Fibroblast of lung (primary cell): ENCODE measurements at regions not wholly inside any gene's neighbourhood (a gene's known extent, or its start where the extent isn't known, plus 50 kb on each side); places are given as distances from the start of the nearest gene placed in this dataset.

Experiments
- DNase-seq, 2 donors: peaks; one replicate each; pipeline versions ENCODE4 v3.0.0 to v3.0.0-alpha.2; 2010; ENCODE audit warnings: low read depth in 2 of 2
- H2AFZ ChIP-seq: 2 replicates; pipeline ENCODE4 v1.5.1; 2012; ENCODE audit warnings: low read length, control low read depth, inconsistent platforms
- H3K27ac ChIP-seq: 2 replicates; pipeline ENCODE4 v1.5.1; 2011; ENCODE audit warnings: low read length, control low read depth; ENCODE audit not compliant: insufficient read depth
- H3K27me3 ChIP-seq: 2 replicates; pipeline ENCODE4 v1.5.1; 2011; ENCODE audit warnings: mild to moderate bottlenecking, low read length; ENCODE audit not compliant: control insufficient read depth, insufficient read depth
- H3K36me3 ChIP-seq: 2 replicates; pipeline ENCODE4 v1.5.1; 2011; ENCODE audit warnings: low read length; ENCODE audit not compliant: control insufficient read depth, insufficient read depth
- H3K4me1 ChIP-seq: 2 replicates; pipeline ENCODE4 v1.5.1; 2011; ENCODE audit warnings: low read length; ENCODE audit not compliant: control insufficient read depth, insufficient read depth; ENCODE audit errors: extremely low read depth
- H3K4me2 ChIP-seq: 2 replicates; pipeline ENCODE4 v1.5.1; 2011; ENCODE audit warnings: low read length, control low read depth; ENCODE audit not compliant: insufficient read depth; ENCODE audit errors: extremely low read depth
- H3K4me3 ChIP-seq, 4 experiments: fragments of 200-600 bp in 1 of 4; sonication (generic) in 1 of 4; replicated peaks in 1 of 4; 2 replicates each; pipeline ENCODE4 v1.5.1; 2011 to 2016; ENCODE audit warnings: low read length in 4 of 4, low read depth in 3 of 4, mild to moderate bottlenecking in 3 of 4, control low read depth in 2 of 4, inconsistent platforms in 1 of 4, mixed read lengths in 1 of 4; ENCODE audit not compliant: insufficient read depth in 1 of 4; ENCODE audit errors: control extremely low read depth in 1 of 4
- H3K79me2 ChIP-seq: 2 replicates; pipeline ENCODE4 v1.5.1; 2012; ENCODE audit warnings: mild to moderate bottlenecking, low read length, inconsistent platforms; ENCODE audit not compliant: control insufficient read depth, insufficient read depth
- H3K9ac ChIP-seq: 2 replicates; pipeline ENCODE4 v1.5.1; 2011; ENCODE audit warnings: mild to moderate bottlenecking, low read length, control low read depth; ENCODE audit not compliant: insufficient read depth
- H3K9me3 ChIP-seq: 2 replicates; pipeline ENCODE4 v1.5.1; 2012; ENCODE audit warnings: low read depth, low read length; ENCODE audit not compliant: control insufficient read depth, insufficient read depth
- H4K20me1 ChIP-seq: 2 replicates; pipeline ENCODE4 v1.5.1; 2011; ENCODE audit warnings: low read length; ENCODE audit not compliant: control insufficient read depth, insufficient read depth; ENCODE audit errors: extremely low read depth
- CTCF ChIP-seq, 2 donors: IDR thresholded peaks in 1 of 2; conservative IDR thresholded peaks in 1 of 2; 1 replicate in 1 of 2; 2 replicates in 1 of 2; pipeline ENCODE4 v1.5.1; 2011 to 2012; ENCODE audit warnings: low read length in 2 of 2, control low read depth in 1 of 2, inconsistent platforms in 1 of 2, low read depth in 1 of 2, mild to moderate bottlenecking in 1 of 2
- EZH2 ChIP-seq: IDR thresholded peaks from 2 replicates; pipeline ENCODE4 v1.5.1; 2012; ENCODE audit warnings: low read length, control low read depth, mild to moderate bottlenecking; ENCODE audit errors: missing control alignments

- Histone ChIP-seq H3K4me2 (no peak overlapping the region), H2AFZ (no peak overlapping the region), H3K79me2 (no peaks in the 10 kb centered on the region), H3K4me3 (no peak overlapping the region), H3K4me1 (peaks cover 3% of the 10 kb centered on the region), H3K9me3 (no peaks in the 10 kb centered on the region), H3K9ac (no peak overlapping the region), H3K36me3 (no peaks in the 10 kb centered on the region), H3K27ac (no peak overlapping the region), H4K20me1 (no peaks in the 10 kb centered on the region), H3K27me3 (peaks cover 2% of the 10 kb centered on the region)
- no peak for DNase-seq
- TF ChIP-seq EZH2 (no peak), CTCF (conservative IDR thresholded peaks at IDR 0.05 in 1 of 2, IDR thresholded peaks at IDR 0.05 in 1 of 2; ENCODE audit: low read depth in 1 of 2, low read length in 2 of 2) (no peak)
These were observed 559.1 kb downstream of the MN1 start for GRCh38 chr22:27242474-27242873.

- DNase-seq = no peak
- no peaks in the 10 kb centered on the region for H4K20me1 ChIP-seq
- H3K27me3 ChIP-seq = peaks cover 2% of the 10 kb centered on the region
- no peak overlapping the region for H3K27ac ChIP-seq
- no peak overlapping the region for H2AFZ ChIP-seq
- no peaks in the 10 kb centered on the region for H3K79me2 ChIP-seq
- TF ChIP-seq CTCF (conservative IDR thresholded peaks at IDR 0.05 in 1 of 2, IDR thresholded peaks at IDR 0.05 in 1 of 2; ENCODE audit: low read depth in 1 of 2, low read length in 2 of 2) (no peak), EZH2 (no peak)
- H3K9me3 ChIP-seq = no peaks in the 10 kb centered on the region
- no peak overlapping the region for H3K4me2 ChIP-seq
- no peak overlapping the region for H3K4me3 ChIP-seq
- no peak overlapping the region for H3K9ac ChIP-seq
- peaks cover 3% of the 10 kb centered on the region for H3K4me1 ChIP-seq
- H3K36me3 ChIP-seq = no peaks in the 10 kb centered on the region
These were observed 558.5 kb downstream of the MN1 start for GRCh38 chr22:27242917-27243589.

- TF ChIP-seq CTCF (conservative IDR thresholded peaks at IDR 0.05 in 1 of 2, IDR thresholded peaks at IDR 0.05 in 1 of 2; ENCODE audit: low read depth in 1 of 2, low read length in 2 of 2) = no peak
- TF ChIP-seq EZH2 = no peak
- H3K4me3 ChIP-seq = no peak overlapping the region
- DNase-seq = no peak
- no peak overlapping the region for H3K4me2 ChIP-seq
- peaks cover 2% of the 10 kb centered on the region for H3K27me3 ChIP-seq
- peaks cover under 1% of the 10 kb centered on the region for H3K4me1 ChIP-seq
- H3K9me3 ChIP-seq = no peaks in the 10 kb centered on the region
- H3K36me3 ChIP-seq = no peaks in the 10 kb centered on the region
- no peaks in the 10 kb centered on the region for H3K79me2 ChIP-seq
- H3K9ac ChIP-seq = no peak overlapping the region
- H2AFZ ChIP-seq = no peak overlapping the region
- H3K27ac ChIP-seq = no peak overlapping the region
- no peaks in the 10 kb centered on the region for H4K20me1 ChIP-seq
These were observed 557.2 kb downstream of the MN1 start for GRCh38 chr22:27244328-27244727.
